Heart left ventricle (tissue), 13 donors: ENCODE measurements at regions not wholly inside any gene's neighbourhood (a gene's known extent, or its start where the extent isn't known, plus 50 kb on each side); places are given as distances from the start of the nearest gene placed in this dataset.

ENCODE experiments used
- CTCF ChIP-seq, 12 donors: fragments of 200-600 bp; sonication (generic) in 4 of 12; IDR thresholded peaks; one replicate each; pipeline versions ENCODE4 v1.5.0 to v1.8.0; 2018 to 2022; ENCODE audit warnings: antibody characterized with exemption in 12 of 12, mild to moderate bottlenecking in 5 of 12
- POLR2A ChIP-seq, 2 donors: fragments of 450-650 bp; IDR thresholded peaks; one replicate each; pipeline ENCODE4 v1.6.1; 2017; ENCODE audit warnings: antibody characterized with exemption in 2 of 2, mild to moderate bottlenecking in 2 of 2, moderate library complexity in 2 of 2
- donor health status: ischemic (EF 13 %, LVEDD 7.1; RV severe dilation, severe dysfunction).
- donor health status: DM: no; HTN: yes; CAD: no.
- donor health status: DM: no; HTN: no; CAD: no.
- donor health status: ischemic (EF 25% LVEDD 6.9; RV normal size, moderate dysfunction).
- donor health status: ischemic (EF 25% LVEDD 5.7; RV mildly dilated, moderate dysfunction).
- donor health status: ischemic (EF 35%, LVEDD 5.7; RV mildly dilated, moderate dysfunction).
- donor health status: nonischemic (EF 11% LVEDD 7.7; RV severe dilation, severe dysfunction).
- donor health status: DM: yes; HTN: yes; CAD: no.
- donor health status: PGD.
- donor health status: ischemic (EF 29% LVEDD 5.4; RV normal size, mild dysfunction).
- donor health status: nonischemic (EF 23%, LVEDD 6.1; RV moderate dilation, normal function).

- TF ChIP-seq POLR2A (IDR thresholded peaks at IDR 0.05) (no peak), CTCF (IDR thresholded peaks at IDR 0.05) (no peak)
Measured at GRCh38 chr5:97877588-97877987, 694.5 kb upstream of the RIOK2 start.
